ENCODE measurements at regions not wholly inside any gene's neighbourhood (a gene's known extent, or its start where the extent isn't known, plus 50 kb on each side); places are given as distances from the start of the nearest gene placed in this dataset.

GRCh38 chr18:44474067-44474411 lies 206.6 kb upstream of the SETBP1 start:
- Histone ChIP-seq H3K27ac (no peak overlapping the region), H3K9me3 (no peaks in the 10 kb centered on the region), H3K4me1 (no peaks in the 10 kb centered on the region), H3K4me3 (no peak overlapping the region), H3K27me3 (no peaks in the 10 kb centered on the region), H3K36me3 (no peaks in the 10 kb centered on the region)
- DNase-seq = no peak
- no peak for TF ChIP-seq CTCF (IDR thresholded peaks at IDR 0.05)
- intact Hi-C loops (cut with DNase I; ENCODE audit: low total_unique reads) = no loop called here

- Histone ChIP-seq H3K4me1 (no peaks in the 10 kb centered on the region), H3K4me3 (no peak overlapping the region), H3K36me3 (no peaks in the 10 kb centered on the region), H3K27ac (no peak overlapping the region), H3K9me3 (peaks cover 0 to 5% (median 2%) of the 10 kb centered on the region in 3 donors), H3K27me3 (no peaks in the 10 kb centered on the region)
- intact Hi-C loops (cut with DNase I; ENCODE audit: low total_unique reads) = no loop called here
- DNase-seq = no peak
- TF ChIP-seq CTCF (IDR thresholded peaks at IDR 0.05) = no peak
Measured at GRCh38 chr18:44474591-44474990, 206.1 kb upstream of the SETBP1 start.

GRCh38 chr18:44482761-44483160 lies 197.9 kb upstream of the SETBP1 start:
- Histone ChIP-seq H3K4me1 (no peaks in the 10 kb centered on the region), H3K27me3 (no peaks in the 10 kb centered on the region), H3K9me3 (peaks cover 0 to 7% (median 4%) of the 10 kb centered on the region in 3 donors), H3K4me3 (no peak overlapping the region), H3K27ac (no peak overlapping the region), H3K36me3 (no peaks in the 10 kb centered on the region)
- intact Hi-C loops (cut with DNase I; ENCODE audit: low total_unique reads) = no loop called here
- no peak for TF ChIP-seq CTCF (IDR thresholded peaks at IDR 0.05)
- no peak for DNase-seq

- no peak for DNase-seq
- peaks cover 0 to 11% (median 0%) of the 10 kb centered on the region in 4 donors for H3K4me1 ChIP-seq
- no peaks in the 10 kb centered on the region for H3K9me3 ChIP-seq
- no peaks in the 10 kb centered on the region for H3K27me3 ChIP-seq
- H3K27ac ChIP-seq = no peak overlapping the region
- no peaks in the 10 kb centered on the region for H3K36me3 ChIP-seq
- TF ChIP-seq CTCF (IDR thresholded peaks at IDR 0.05) = no peak
- H3K4me3 ChIP-seq = no peak overlapping the region
- intact Hi-C loops (cut with DNase I; ENCODE audit: low total_unique reads) = no loop called here
Measured at GRCh38 chr18:44495151-44495550, 185.5 kb upstream of the SETBP1 start.

- intact Hi-C loops (cut with DNase I; ENCODE audit: low total_unique reads) = no loop called here
- H3K36me3 ChIP-seq = no peaks in the 10 kb centered on the region
- no peaks in the 10 kb centered on the region for H3K9me3 ChIP-seq
- H3K4me3 ChIP-seq = no peak overlapping the region
- H3K27ac ChIP-seq = no peak overlapping the region
- TF ChIP-seq CTCF (IDR thresholded peaks at IDR 0.05) = no peak
- DNase-seq = no peak
- no peaks in the 10 kb centered on the region for H3K27me3 ChIP-seq
- H3K4me1 ChIP-seq = peaks cover 0 to 11% (median 0%) of the 10 kb centered on the region in 4 donors
Measured at GRCh38 chr18:44497311-44497710, 183.4 kb upstream of the SETBP1 start.

Data from tibial artery (tissue), 4 donors.